ENCODE measurements at regions not wholly inside any gene's neighbourhood (a gene's known extent, or its start where the extent isn't known, plus 50 kb on each side); places are given as distances from the start of the nearest gene placed in this dataset.

GRCh38 chr7:145123502-145123901 lies 287.6 kb upstream of the TPK1 start:
- DNase-seq (ENCODE audit: low read depth in 1 of 2, low spot score in 2 of 2) (no peak), FAIRE-seq (no peak)
- no peaks in the 10 kb centered on the region for H3K27me3 ChIP-seq (replicated peaks in 1 of 4; ENCODE audit: control insufficient read depth in 3 of 4, extremely low read depth in 1 of 4, insufficient read depth in 3 of 4, low read length in 3 of 4)
- no peaks in the 10 kb centered on the region for H3K79me2 ChIP-seq (ENCODE audit: control insufficient read depth in 1 of 2, insufficient read depth in 2 of 2, low read length in 2 of 2)
- H3K14ac ChIP-seq (ENCODE audit: insufficient read length) = no peak overlapping the region
- H3K4me3 ChIP-seq (ENCODE audit: extremely low read depth in 1 of 4, insufficient read depth in 2 of 4, low read depth in 3 of 4, low read length in 4 of 4) = no peak overlapping the region
- H3K27ac ChIP-seq (ENCODE audit: low read depth, low read length) = no peak overlapping the region
- no peak overlapping the region for H3K56ac ChIP-seq (replicated peaks; ENCODE audit: insufficient read length, low read depth, low read length)
- H3K9me3 ChIP-seq (ENCODE audit: insufficient read depth in 2 of 2, low read depth in 1 of 2, low read length in 1 of 2) = no peaks in the 10 kb centered on the region
- 93% methylated on average over 2 of the region's 2 CpGs; no CpG with 5 or more reads in 1 of the 2 experiments for WGBS, 2 experiments (ENCODE audit: extremely low coverage in 1 of 2, insufficient coverage in 1 of 2, insufficient read length in 1 of 2, insufficient replicate concordance in 2 of 2, low coverage in 1 of 2, low lambda C conversion rate in 2 of 2, missing lambda C conversion rate in 1 of 2)
- H2AK5ac ChIP-seq (ENCODE audit: low read depth, low read length) = no peak overlapping the region
- ChIA-PET CTCF (ENCODE audit: partially characterized antibody) (no interaction called here), POLR2A (ENCODE audit: partially characterized antibody) (no interaction called here)
- H3K18ac ChIP-seq (ENCODE audit: extremely low read depth, low read length) = no peak overlapping the region
- no peak overlapping the region for H3K4me2 ChIP-seq (ENCODE audit: insufficient read depth in 1 of 2, low read depth in 2 of 2, low read length in 2 of 2)
- H3K9ac ChIP-seq (replicated peaks in 1 of 4; ENCODE audit: extremely low read depth in 1 of 4, low read depth in 3 of 4, low read length in 3 of 4) = no peak overlapping the region
- no peaks in the 10 kb centered on the region for H4K20me1 ChIP-seq (replicated peaks in 1 of 2; ENCODE audit: control insufficient read depth in 1 of 2, insufficient read depth in 2 of 2, low read length in 2 of 2)
- H3K23me2 ChIP-seq (ENCODE audit: low read depth, low read length) = no peaks in the 10 kb centered on the region
- no peak overlapping the region for H2BK120ac ChIP-seq (replicated peaks; ENCODE audit: low read depth, low read length)
- no peak overlapping the region for H4K91ac ChIP-seq (replicated peaks; ENCODE audit: insufficient read length, low read length)
- no peak overlapping the region for H4K8ac ChIP-seq (ENCODE audit: extremely low read depth, insufficient read depth, low read length)
- no peak overlapping the region for H3K4ac ChIP-seq (replicated peaks; ENCODE audit: insufficient read length, low read depth, low read length)
- no peak overlapping the region for H2BK20ac ChIP-seq (ENCODE audit: low read length)
- H2AFZ ChIP-seq (ENCODE audit: low read length) = no peak overlapping the region
- H2BK12ac ChIP-seq (ENCODE audit: low read depth, low read length) = no peak overlapping the region
- no peak overlapping the region for H3K23ac ChIP-seq (ENCODE audit: insufficient read length)
- no peaks in the 10 kb centered on the region for H3K36me3 ChIP-seq (ENCODE audit: control insufficient read depth in 2 of 4, insufficient read depth in 4 of 4, low read length in 3 of 4)
- no peak overlapping the region for H2BK5ac ChIP-seq (ENCODE audit: low read depth, low read length)
- H4K5ac ChIP-seq (ENCODE audit: insufficient read length, low read depth, low read length) = no peak overlapping the region
- H3K79me1 ChIP-seq (ENCODE audit: low read depth, low read length) = no peaks in the 10 kb centered on the region
- no peak overlapping the region for H2BK15ac ChIP-seq (ENCODE audit: low read length)
- H3K4me1 ChIP-seq (replicated peaks in 1 of 4; ENCODE audit: control insufficient read depth in 3 of 4, insufficient read depth in 4 of 4, low read length in 3 of 4) = no peaks in the 10 kb centered on the region
- no peak for TF ChIP-seq SUZ12 (IDR thresholded peaks at IDR 0.05; ENCODE audit: low read length)
- TF ChIP-seq CREB1 (IDR thresholded peaks at IDR 0.05) = no peak
- TF ChIP-seq CBX8 (IDR thresholded peaks at IDR 0.05; ENCODE audit: borderline replicate concordance, low read depth, low read length) = no peak
- TF ChIP-seq KDM5A (IDR thresholded peaks at IDR 0.05; ENCODE audit: low read length) = no peak
- TF ChIP-seq SP2 (IDR thresholded peaks at IDR 0.05; ENCODE audit: low read length) = no peak
- no peak for TF ChIP-seq EP300 (IDR thresholded peaks at IDR 0.05; ENCODE audit: borderline replicate concordance in 1 of 2, low read depth in 2 of 2, low read length in 2 of 2)
- no peak for TF ChIP-seq RNF2 (IDR thresholded peaks at IDR 0.05; ENCODE audit: borderline replicate concordance, low read depth, low read length, missing control alignments, poor library complexity, severe bottlenecking)
- no peak for TF ChIP-seq POLR2AphosphoS5 (IDR thresholded peaks at IDR 0.05; ENCODE audit: low read depth, low read length)
- no peak for TF ChIP-seq SIN3A (conservative IDR thresholded peaks at IDR 0.05 in 1 of 2, IDR thresholded peaks at IDR 0.05 in 1 of 2; ENCODE audit: low read depth in 1 of 2, low read length in 2 of 2)
- TF ChIP-seq SIRT6 (IDR thresholded peaks at IDR 0.05; ENCODE audit: low read length) = no peak
- TF ChIP-seq TAF7 (optimal IDR thresholded peaks at IDR 0.05; ENCODE audit: borderline replicate concordance, low read depth, low read length) = no peak
- TF ChIP-seq GABPA (IDR thresholded peaks at IDR 0.05; ENCODE audit: borderline replicate concordance, insufficient read depth, low read length) = no peak
- TF ChIP-seq RAD21 (IDR thresholded peaks at IDR 0.05 in 1 of 2, conservative IDR thresholded peaks at IDR 0.05 in 1 of 2; ENCODE audit: low read depth in 2 of 2, low read length in 2 of 2) = no peak
- TF ChIP-seq JUN (IDR thresholded peaks at IDR 0.05; ENCODE audit: low read depth, low read length) = no peak
- no peak for TF ChIP-seq BCL11A (IDR thresholded peaks at IDR 0.05; ENCODE audit: low read depth in 2 of 2, low read length in 2 of 2)
